ENCODE measurements at regions not wholly inside any gene's neighbourhood (a gene's known extent, or its start where the extent isn't known, plus 50 kb on each side); places are given as distances from the start of the nearest gene placed in this dataset.

DNA sequence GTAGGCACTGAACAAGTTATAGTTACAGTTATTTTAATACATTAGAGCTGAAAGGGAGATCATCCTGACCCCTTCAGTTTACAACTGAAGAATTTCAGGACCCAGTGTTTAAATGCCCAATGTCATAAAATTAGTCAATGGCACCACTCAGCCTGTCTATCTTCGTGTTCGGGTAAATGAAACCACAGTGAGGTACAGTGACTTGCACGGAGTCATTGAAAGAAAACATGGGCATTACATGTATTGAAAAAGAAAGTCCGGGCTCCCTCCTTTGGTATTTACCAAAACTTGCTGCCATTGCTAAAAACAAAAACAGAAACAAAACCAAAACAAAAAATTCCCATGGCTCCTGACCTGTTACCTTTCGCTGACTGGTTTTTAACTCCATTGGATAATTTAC is 131.7 kb downstream of the SH2D1A start:
- no peak for DNase-seq
- FAIRE-seq, result no peak

DNA sequence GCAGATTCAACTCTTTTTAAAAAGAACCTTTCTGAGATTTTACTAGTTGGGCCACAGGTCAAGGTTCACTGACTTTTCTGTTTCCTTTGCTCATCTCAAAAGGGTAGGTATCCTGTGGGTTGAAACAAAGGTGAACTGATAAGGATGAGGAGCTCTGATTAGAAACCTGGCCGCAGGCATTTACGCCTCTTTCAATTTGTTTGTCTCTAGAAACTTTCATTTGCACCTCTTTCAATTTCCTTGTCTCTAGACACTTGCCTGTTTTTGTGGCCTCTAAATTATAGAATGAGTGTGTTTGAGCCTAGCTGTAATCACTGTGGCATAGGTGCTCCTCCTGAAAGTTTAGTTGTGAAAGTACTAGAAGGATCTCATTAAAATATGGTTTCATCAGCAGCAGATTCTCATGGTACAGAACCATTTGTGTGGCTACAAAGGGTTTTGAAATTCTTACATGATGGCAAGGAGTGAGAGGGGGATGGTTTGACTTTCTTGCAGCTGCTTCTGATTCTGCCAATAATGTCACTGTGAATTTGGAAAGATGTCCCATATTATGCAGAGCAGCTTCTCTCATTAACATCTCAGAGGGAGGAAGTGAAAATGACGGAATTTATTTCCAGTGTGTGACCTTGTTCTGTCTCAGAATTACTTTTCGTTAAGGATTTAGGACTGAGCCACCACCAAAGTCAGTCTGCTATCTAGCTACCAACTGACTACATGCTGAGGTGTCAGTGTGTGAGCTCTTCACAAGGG is 142.2 kb downstream of the SH2D1A start:
- ATAC-seq, result no peak
- H3K27ac ChIP-seq, result no peak overlapping the region
- TF ChIP-seq, protein P1, sequence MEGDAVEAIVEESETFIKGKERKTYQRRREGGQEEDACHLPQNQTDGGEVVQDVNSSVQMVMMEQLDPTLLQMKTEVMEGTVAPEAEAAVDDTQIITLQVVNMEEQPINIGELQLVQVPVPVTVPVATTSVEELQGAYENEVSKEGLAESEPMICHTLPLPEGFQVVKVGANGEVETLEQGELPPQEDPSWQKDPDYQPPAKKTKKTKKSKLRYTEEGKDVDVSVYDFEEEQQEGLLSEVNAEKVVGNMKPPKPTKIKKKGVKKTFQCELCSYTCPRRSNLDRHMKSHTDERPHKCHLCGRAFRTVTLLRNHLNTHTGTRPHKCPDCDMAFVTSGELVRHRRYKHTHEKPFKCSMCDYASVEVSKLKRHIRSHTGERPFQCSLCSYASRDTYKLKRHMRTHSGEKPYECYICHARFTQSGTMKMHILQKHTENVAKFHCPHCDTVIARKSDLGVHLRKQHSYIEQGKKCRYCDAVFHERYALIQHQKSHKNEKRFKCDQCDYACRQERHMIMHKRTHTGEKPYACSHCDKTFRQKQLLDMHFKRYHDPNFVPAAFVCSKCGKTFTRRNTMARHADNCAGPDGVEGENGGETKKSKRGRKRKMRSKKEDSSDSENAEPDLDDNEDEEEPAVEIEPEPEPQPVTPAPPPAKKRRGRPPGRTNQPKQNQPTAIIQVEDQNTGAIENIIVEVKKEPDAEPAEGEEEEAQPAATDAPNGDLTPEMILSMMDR (IDR thresholded peaks at IDR 0.05), result no peak
- H3K4me1 ChIP-seq, result no peaks in the 10 kb centered on the region
- WGBS, 2 donors, result 56 to 57% methylated on average over 4 of the region's 4 CpGs
- no peak for DNase-seq
- H3K36me3 ChIP-seq, result no peaks in the 10 kb centered on the region
- H3K27me3 ChIP-seq, result peaks cover 0 to 8% (median 0%) of the 10 kb centered on the region in 4 donors
- FAIRE-seq, result no peak
- no peak overlapping the region for H3K4me3 ChIP-seq
- intact Hi-C loops (cut with DNase I), result no loop called here
- no peaks in the 10 kb centered on the region for H3K9me3 ChIP-seq

More for the DNA sequence above, 131.7 kb downstream of the SH2D1A start:
- ATAC-seq, result no peak
- H3K4me1 ChIP-seq, result no peaks in the 10 kb centered on the region
- intact Hi-C loops (cut with DNase I), result no loop called here
- H3K4me3 ChIP-seq, result no peak overlapping the region
- no peaks in the 10 kb centered on the region for H3K9me3 ChIP-seq
- no peak overlapping the region for H3K27ac ChIP-seq
- H3K27me3 ChIP-seq, result no peaks in the 10 kb centered on the region
- TF ChIP-seq, protein P1 (IDR thresholded peaks at IDR 0.05), result no peak
- 63 to 64% methylated on average over 5 of the region's 5 CpGs for WGBS, 2 donors
- no peaks in the 10 kb centered on the region for H3K36me3 ChIP-seq

DNA sequence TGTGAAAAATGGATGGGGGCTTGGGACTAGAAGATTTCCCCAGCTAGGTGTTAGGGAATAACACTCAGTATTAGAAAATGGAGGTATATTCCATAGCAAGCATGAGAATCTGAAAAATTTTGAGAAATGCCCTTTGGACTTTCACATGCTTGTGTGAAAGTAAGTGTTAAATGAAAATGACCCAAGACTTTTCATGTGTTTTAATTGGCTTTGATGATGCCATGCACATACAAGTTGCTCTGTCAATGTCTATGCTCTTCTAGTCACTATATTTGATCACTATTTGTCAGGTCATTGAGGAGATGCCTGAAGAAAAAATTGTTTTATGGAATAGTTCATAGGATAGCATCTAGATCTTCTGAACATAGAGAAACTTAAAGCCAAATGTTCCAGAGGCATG is 147.6 kb downstream of the SH2D1A start:
- DNase-seq (no peak), ATAC-seq (no peak), FAIRE-seq (no peak)
- intact Hi-C loops (cut with DNase I), result no loop called here
- TF ChIP-seq, protein P1 (IDR thresholded peaks at IDR 0.05), result no peak
- Histone ChIP-seq H3K27me3 (peaks cover 0 to 8% (median 0%) of the 10 kb centered on the region in 4 donors), H3K36me3 (no peaks in the 10 kb centered on the region), H3K4me1 (no peaks in the 10 kb centered on the region), H3K9me3 (no peaks in the 10 kb centered on the region), H3K27ac (no peak overlapping the region), H3K4me3 (no peak overlapping the region)

DNA sequence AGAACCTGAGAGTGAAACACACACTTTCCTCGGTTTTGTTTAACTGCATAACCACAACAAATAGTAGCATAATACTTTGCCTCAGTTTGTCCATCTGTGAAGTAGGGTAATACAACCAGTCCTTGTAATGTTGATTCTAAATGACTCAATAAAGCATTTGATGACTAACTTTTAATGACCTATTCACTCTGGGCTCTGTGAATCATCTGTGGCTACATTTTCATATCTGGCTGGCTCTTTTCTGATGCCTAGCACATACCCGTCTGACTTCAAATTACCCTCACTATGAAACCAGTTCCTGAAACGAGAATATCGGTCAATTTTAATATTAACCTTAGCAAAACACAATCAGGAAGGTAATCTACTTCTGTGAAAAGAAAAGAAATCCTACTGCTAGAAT is 151.0 kb downstream of the SH2D1A start:
- Histone ChIP-seq H3K4me1 (no peaks in the 10 kb centered on the region), H3K4me3 (no peak overlapping the region), H3K27ac (no peak overlapping the region), H3K9me3 (no peaks in the 10 kb centered on the region), H3K27me3 (peaks cover 0 to 4% (median 0%) of the 10 kb centered on the region in 4 donors), H3K36me3 (no peaks in the 10 kb centered on the region)
- TF ChIP-seq, protein P1 (IDR thresholded peaks at IDR 0.05), result no peak
- WGBS, 2 donors, result 61 to 63% methylated on average over 4 of the region's 4 CpGs
- no peak for FAIRE-seq
- no peak for ATAC-seq
- DNase-seq, result no peak
- intact Hi-C loops (cut with DNase I), result no loop called here

DNA sequence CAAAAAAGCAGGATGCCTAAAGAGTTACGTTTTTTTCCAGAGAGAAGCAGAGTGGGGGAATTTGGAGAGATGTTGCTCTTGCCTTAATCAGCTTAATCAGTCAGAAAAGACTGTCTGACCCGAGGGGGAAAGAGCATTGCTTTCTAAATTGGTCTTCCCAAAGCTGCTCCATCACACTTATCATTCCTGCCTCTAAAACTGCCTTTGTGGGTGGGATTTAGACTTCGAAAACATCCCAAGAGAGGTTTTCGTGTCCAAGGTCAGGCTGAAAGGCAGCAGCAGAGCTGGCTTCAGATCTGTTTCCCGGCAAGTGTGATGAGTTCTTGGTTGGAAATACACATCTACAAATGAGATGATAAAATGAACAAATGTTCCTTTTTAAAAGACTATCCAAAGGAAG is 155.2 kb downstream of the SH2D1A start:
- no peak overlapping the region for H3K27ac ChIP-seq
- TF ChIP-seq, protein P1 (IDR thresholded peaks at IDR 0.05), result no peak
- no peaks in the 10 kb centered on the region for H3K36me3 ChIP-seq
- no peak for ATAC-seq
- H3K27me3 ChIP-seq, result peaks cover 0 to 4% (median 0%) of the 10 kb centered on the region in 4 donors
- DNase-seq, result no peak
- no peaks in the 10 kb centered on the region for H3K4me1 ChIP-seq
- intact Hi-C loops (cut with DNase I), result no loop called here
- H3K9me3 ChIP-seq, result no peaks in the 10 kb centered on the region
- no peak for FAIRE-seq
- no peak overlapping the region for H3K4me3 ChIP-seq
- WGBS, 2 donors, result 5 to 23% methylated on average over 5 of the region's 5 CpGs
